ENCODE measurements at regions not wholly inside any gene's neighbourhood (a gene's known extent, or its start where the extent isn't known, plus 50 kb on each side); places are given as distances from the start of the nearest gene placed in this dataset.

GRCh38 chr2:215605214-215605613, 169.3 kb upstream of the FN1 start:
- no peak for DNase-seq (ENCODE audit: low spot score)
- in situ Hi-C loops (cut with HindIII; ENCODE audit: low sequenced_read_pairs) = no loop called here

- no peak for DNase-seq (ENCODE audit: low spot score)
- in situ Hi-C loops (cut with HindIII; ENCODE audit: low sequenced_read_pairs) = no loop called here
These were observed 168.7 kb upstream of the FN1 start for GRCh38 chr2:215604606-215605005.

- in situ Hi-C loops (cut with HindIII; ENCODE audit: low sequenced_read_pairs) = no loop called here
These were observed 167.6 kb upstream of the FN1 start for GRCh38 chr2:215603440-215603839.

GRCh38 chr2:215602997-215603396, 167.1 kb upstream of the FN1 start:
- in situ Hi-C loops (cut with HindIII; ENCODE audit: low sequenced_read_pairs) = no loop called here
- no peak for DNase-seq (ENCODE audit: low spot score)

More at GRCh38 chr2:215603440-215603839, 167.6 kb upstream of the FN1 start:
- no peak for DNase-seq (ENCODE audit: low spot score)

GRCh38 chr2:215601990-215602721, 166.3 kb upstream of the FN1 start:
- in situ Hi-C loops (cut with HindIII; ENCODE audit: low sequenced_read_pairs) = no loop called here
- no peak for DNase-seq (ENCODE audit: low spot score)

- in situ Hi-C loops (cut with HindIII; ENCODE audit: low sequenced_read_pairs) = no loop called here
- no peak for DNase-seq (ENCODE audit: low spot score)
These were observed 165.7 kb upstream of the FN1 start for GRCh38 chr2:215601526-215601925.

- no peak for DNase-seq (ENCODE audit: low spot score)
- in situ Hi-C loops (cut with HindIII; ENCODE audit: low sequenced_read_pairs) = no loop called here
These were observed 162.6 kb upstream of the FN1 start for GRCh38 chr2:215598376-215598975.

- DNase-seq (ENCODE audit: low spot score) = no peak
- in situ Hi-C loops (cut with HindIII; ENCODE audit: low sequenced_read_pairs) = no loop called here
These were observed 161.7 kb upstream of the FN1 start for GRCh38 chr2:215597577-215597976.

GRCh38 chr2:215594766-215595165, 158.9 kb upstream of the FN1 start:
- in situ Hi-C loops (cut with HindIII; ENCODE audit: low sequenced_read_pairs) = no loop called here
- DNase-seq (ENCODE audit: low spot score) = no peak

GRCh38 chr2:215590010-215590745, 154.3 kb upstream of the FN1 start:
- no peak for DNase-seq (ENCODE audit: low spot score)
- in situ Hi-C loops (cut with HindIII; ENCODE audit: low sequenced_read_pairs) = no loop called here

- in situ Hi-C loops (cut with HindIII; ENCODE audit: low sequenced_read_pairs) = no loop called here
- DNase-seq (ENCODE audit: low spot score) = no peak
These were observed 148.0 kb upstream of the FN1 start for GRCh38 chr2:215583881-215584280.

GRCh38 chr2:215579809-215580208, 143.9 kb upstream of the FN1 start:
- in situ Hi-C loops (cut with HindIII; ENCODE audit: low sequenced_read_pairs) = no loop called here
- no peak for DNase-seq (ENCODE audit: low spot score)

- in situ Hi-C loops (cut with HindIII; ENCODE audit: low sequenced_read_pairs) = no loop called here
- DNase-seq (ENCODE audit: low spot score) = no peak
These were observed 141.5 kb upstream of the FN1 start for GRCh38 chr2:215577356-215577755.

GRCh38 chr2:215576572-215576971, 140.7 kb upstream of the FN1 start:
- in situ Hi-C loops (cut with HindIII; ENCODE audit: low sequenced_read_pairs) = no loop called here
- no peak for DNase-seq (ENCODE audit: low spot score)

- in situ Hi-C loops (cut with HindIII; ENCODE audit: low sequenced_read_pairs) = no loop called here
- DNase-seq (ENCODE audit: low spot score) = no peak
These were observed 137.6 kb upstream of the FN1 start for GRCh38 chr2:215573496-215573895.

- DNase-seq (ENCODE audit: low spot score) = no peak
- in situ Hi-C loops (cut with HindIII; ENCODE audit: low sequenced_read_pairs) = no loop called here
These were observed 136.5 kb upstream of the FN1 start for GRCh38 chr2:215572341-215572848.

GRCh38 chr2:215571689-215572088, 135.8 kb upstream of the FN1 start:
- in situ Hi-C loops (cut with HindIII; ENCODE audit: low sequenced_read_pairs) = no loop called here

GRCh38 chr2:215567504-215567903, 131.6 kb upstream of the FN1 start:
- DNase-seq (ENCODE audit: low spot score) = no peak
- in situ Hi-C loops (cut with HindIII; ENCODE audit: low sequenced_read_pairs) = no loop called here

More at GRCh38 chr2:215571689-215572088, 135.8 kb upstream of the FN1 start:
- DNase-seq (ENCODE audit: low spot score) = no peak

- DNase-seq (ENCODE audit: low spot score) = no peak
- in situ Hi-C loops (cut with HindIII; ENCODE audit: low sequenced_read_pairs) = no loop called here
These were observed 130.0 kb upstream of the FN1 start for GRCh38 chr2:215565897-215566296.

- DNase-seq (ENCODE audit: low spot score) = no peak
- in situ Hi-C loops (cut with HindIII; ENCODE audit: low sequenced_read_pairs) = no loop called here
These were observed 121.8 kb upstream of the FN1 start for GRCh38 chr2:215557701-215558100.

All from G401 (cell line).